ENCODE measurements at regions not wholly inside any gene's neighbourhood (a gene's known extent, or its start where the extent isn't known, plus 50 kb on each side); places are given as distances from the start of the nearest gene placed in this dataset.

GRCh38 chr4:83932750-83933391 lies 397.0 kb downstream of the GPAT3 start:
- Histone ChIP-seq H3K27ac (ENCODE audit: low read depth, low read length, poor library complexity, severe bottlenecking) (no peak overlapping the region), H3K4me3 (ENCODE audit: low read depth, low read length, poor library complexity, severe bottlenecking) (no peak overlapping the region), H3K27me3 (replicated peaks; ENCODE audit: insufficient read depth, low read depth, low read length, poor library complexity) (no peaks in the 10 kb centered on the region), H3K4me1 (ENCODE audit: insufficient read depth, low read length, poor library complexity, severe bottlenecking) (no peaks in the 10 kb centered on the region), H3K9me3 (ENCODE audit: low read depth, low read length, poor library complexity, severe bottlenecking) (no peaks in the 10 kb centered on the region), H3K36me3 (ENCODE audit: insufficient read depth, low read length, poor library complexity, severe bottlenecking) (no peaks in the 10 kb centered on the region)
- no peak for DNase-seq (ENCODE audit: low spot score)
- intact Hi-C loops (cut with micrococcal nuclease; ENCODE audit: unreplicated experiment), result no loop called here
- POLR2A ChIA-PET (ENCODE audit: low non-redundant PET), result no interaction called here
- no peak for TF ChIP-seq EZH2 (IDR thresholded peaks at IDR 0.05; ENCODE audit: borderline replicate concordance, low read depth, low read length, poor library complexity, severe bottlenecking)
- TF ChIP-seq CTCF (conservative IDR thresholded peaks at IDR 0.05; ENCODE audit: low read depth, low read length), result no peak
- BruUV-seq (replicated peaks), result no TSS peak
- CTCF ChIA-PET, result no interaction called here

- no peaks in the 10 kb centered on the region for H3K9me3 ChIP-seq (ENCODE audit: low read depth, low read length, poor library complexity, severe bottlenecking)
- H3K36me3 ChIP-seq (ENCODE audit: insufficient read depth, low read length, poor library complexity, severe bottlenecking), result no peaks in the 10 kb centered on the region
- intact Hi-C loops (cut with micrococcal nuclease; ENCODE audit: unreplicated experiment), result no loop called here
- no peaks in the 10 kb centered on the region for H3K27me3 ChIP-seq (replicated peaks; ENCODE audit: insufficient read depth, low read depth, low read length, poor library complexity)
- H3K4me3 ChIP-seq (ENCODE audit: low read depth, low read length, poor library complexity, severe bottlenecking), result no peak overlapping the region
- ChIA-PET CTCF (no interaction called here), POLR2A (ENCODE audit: low non-redundant PET) (no interaction called here)
- TF ChIP-seq EZH2 (IDR thresholded peaks at IDR 0.05; ENCODE audit: borderline replicate concordance, low read depth, low read length, poor library complexity, severe bottlenecking) (no peak), CTCF (conservative IDR thresholded peaks at IDR 0.05; ENCODE audit: low read depth, low read length) (no peak)
- H3K27ac ChIP-seq (ENCODE audit: low read depth, low read length, poor library complexity, severe bottlenecking), result no peak overlapping the region
- BruUV-seq (replicated peaks), result no TSS peak
- no peaks in the 10 kb centered on the region for H3K4me1 ChIP-seq (ENCODE audit: insufficient read depth, low read length, poor library complexity, severe bottlenecking)
- no peak for DNase-seq (ENCODE audit: low spot score)
These were observed 395.9 kb downstream of the GPAT3 start for GRCh38 chr4:83931659-83932438.

DNA sequence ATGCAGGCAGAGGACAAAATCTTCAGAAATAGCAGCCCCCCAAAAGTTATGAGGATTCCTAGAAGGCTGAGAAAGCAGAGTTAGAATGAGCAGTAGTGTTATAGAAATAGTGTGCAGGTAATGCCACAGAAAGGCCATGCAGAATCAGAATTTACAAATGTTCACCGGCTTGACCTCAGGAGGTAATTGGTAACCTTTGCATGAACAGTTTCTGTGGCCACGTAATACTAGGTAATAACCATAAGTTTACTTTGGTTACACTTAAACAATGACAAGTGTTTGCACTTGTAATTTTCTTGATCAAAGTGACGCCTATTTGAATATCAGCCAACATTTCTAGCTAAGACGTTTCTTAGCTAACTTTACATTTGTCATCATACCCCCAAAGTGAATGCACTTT lies 393.6 kb downstream of the GPAT3 start:
- no peaks in the 10 kb centered on the region for H3K27me3 ChIP-seq (replicated peaks; ENCODE audit: insufficient read depth, low read depth, low read length, poor library complexity)
- intact Hi-C loops (cut with micrococcal nuclease; ENCODE audit: unreplicated experiment), result no loop called here
- H3K4me1 ChIP-seq (ENCODE audit: insufficient read depth, low read length, poor library complexity, severe bottlenecking), result no peaks in the 10 kb centered on the region
- no peak overlapping the region for H3K4me3 ChIP-seq (ENCODE audit: low read depth, low read length, poor library complexity, severe bottlenecking)
- H3K27ac ChIP-seq (ENCODE audit: low read depth, low read length, poor library complexity, severe bottlenecking), result no peak overlapping the region
- POLR2A ChIA-PET (ENCODE audit: low non-redundant PET), result no interaction called here
- CTCF ChIA-PET, result no interaction called here
- no TSS peak for BruUV-seq (replicated peaks)
- TF ChIP-seq CTCF (conservative IDR thresholded peaks at IDR 0.05; ENCODE audit: low read depth, low read length), result no peak
- no peak for TF ChIP-seq EZH2 (IDR thresholded peaks at IDR 0.05; ENCODE audit: borderline replicate concordance, low read depth, low read length, poor library complexity, severe bottlenecking)
- DNase-seq (ENCODE audit: low spot score), result no peak
- H3K36me3 ChIP-seq (ENCODE audit: insufficient read depth, low read length, poor library complexity, severe bottlenecking), result no peaks in the 10 kb centered on the region
- no peaks in the 10 kb centered on the region for H3K9me3 ChIP-seq (ENCODE audit: low read depth, low read length, poor library complexity, severe bottlenecking)
